ENCODE measurements at regions not wholly inside any gene's neighbourhood (a gene's known extent, or its start where the extent isn't known, plus 50 kb on each side); places are given as distances from the start of the nearest gene placed in this dataset.

DNA sequence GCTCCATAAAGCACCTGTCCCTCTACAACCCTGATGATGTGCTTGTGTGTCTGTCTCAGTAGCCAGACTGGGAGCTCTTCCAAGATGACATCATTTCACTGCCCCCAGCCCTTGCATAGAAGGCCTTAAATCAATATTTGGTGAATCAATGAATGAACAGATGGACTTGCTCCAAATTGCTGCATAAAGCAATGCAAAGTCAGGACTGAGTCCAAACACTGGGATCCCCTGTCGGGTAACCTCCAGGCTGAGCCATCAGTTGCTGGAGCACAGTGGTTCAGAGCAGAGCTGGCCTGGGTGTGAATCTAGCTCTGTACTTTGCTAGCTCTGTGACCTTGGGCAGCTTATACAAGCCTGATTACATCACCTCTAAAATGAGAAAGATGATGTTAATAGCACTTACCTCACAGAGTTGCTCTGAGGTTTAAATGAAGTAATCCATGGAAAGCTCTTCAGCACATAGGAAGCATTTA is 120.3 kb upstream of the VASH1 start:
- no peaks in the 10 kb centered on the region for H3K4me1 ChIP-seq (ENCODE audit: control insufficient read depth, extremely low read depth, insufficient read depth, low read length)
- TF ChIP-seq, protein P1, sequence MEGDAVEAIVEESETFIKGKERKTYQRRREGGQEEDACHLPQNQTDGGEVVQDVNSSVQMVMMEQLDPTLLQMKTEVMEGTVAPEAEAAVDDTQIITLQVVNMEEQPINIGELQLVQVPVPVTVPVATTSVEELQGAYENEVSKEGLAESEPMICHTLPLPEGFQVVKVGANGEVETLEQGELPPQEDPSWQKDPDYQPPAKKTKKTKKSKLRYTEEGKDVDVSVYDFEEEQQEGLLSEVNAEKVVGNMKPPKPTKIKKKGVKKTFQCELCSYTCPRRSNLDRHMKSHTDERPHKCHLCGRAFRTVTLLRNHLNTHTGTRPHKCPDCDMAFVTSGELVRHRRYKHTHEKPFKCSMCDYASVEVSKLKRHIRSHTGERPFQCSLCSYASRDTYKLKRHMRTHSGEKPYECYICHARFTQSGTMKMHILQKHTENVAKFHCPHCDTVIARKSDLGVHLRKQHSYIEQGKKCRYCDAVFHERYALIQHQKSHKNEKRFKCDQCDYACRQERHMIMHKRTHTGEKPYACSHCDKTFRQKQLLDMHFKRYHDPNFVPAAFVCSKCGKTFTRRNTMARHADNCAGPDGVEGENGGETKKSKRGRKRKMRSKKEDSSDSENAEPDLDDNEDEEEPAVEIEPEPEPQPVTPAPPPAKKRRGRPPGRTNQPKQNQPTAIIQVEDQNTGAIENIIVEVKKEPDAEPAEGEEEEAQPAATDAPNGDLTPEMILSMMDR (IDR thresholded peaks at IDR 0.05; ENCODE audit: extremely low read depth in 1 of 2, insufficient read depth in 1 of 2, low read depth in 1 of 2, low read length in 2 of 2), result no peak
- TF ChIP-seq, protein P2, sequence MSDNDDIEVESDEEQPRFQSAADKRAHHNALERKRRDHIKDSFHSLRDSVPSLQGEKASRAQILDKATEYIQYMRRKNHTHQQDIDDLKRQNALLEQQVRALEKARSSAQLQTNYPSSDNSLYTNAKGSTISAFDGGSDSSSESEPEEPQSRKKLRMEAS (IDR thresholded peaks at IDR 0.05; ENCODE audit: insufficient read depth, insufficient read length), result no peak
- H3K4me3 ChIP-seq (replicated peaks in 1 of 3; ENCODE audit: insufficient read depth in 1 of 3, low read depth in 1 of 3, low read length in 3 of 3), result no peak overlapping the region
- H3K27ac ChIP-seq (ENCODE audit: insufficient read depth, low read depth, low read length), result no peak overlapping the region
- BruUV-seq (replicated peaks), result no TSS peak
- ChIA-PET POLR2A (no interaction called here), CTCF (interaction anchor here (1.2 to 1.4 kb wide), 2 partner anchors 185 to 932 kb away, joined by 3 to 5 read pairs; no protein-coding TSS in a partner anchor)
- H3K79me2 ChIP-seq (ENCODE audit: control insufficient read depth, insufficient read depth, low read length), result no peaks in the 10 kb centered on the region
- FAIRE-seq (no peak), DNase-seq (ENCODE audit: low read depth, low spot score) (no peak)
- H3K9me1 ChIP-seq (replicated peaks; ENCODE audit: control insufficient read depth, extremely low read depth, insufficient read depth, low read length), result no peaks in the 10 kb centered on the region
- H3K36me3 ChIP-seq (ENCODE audit: control insufficient read depth in 2 of 2, extremely low read depth in 1 of 2, insufficient read depth in 2 of 2, low read length in 2 of 2), result no peaks in the 10 kb centered on the region
- H4K20me1 ChIP-seq (replicated peaks; ENCODE audit: control insufficient read depth, extremely low read depth, insufficient read depth, low read length), result no peaks in the 10 kb centered on the region
- H3K9ac ChIP-seq (replicated peaks; ENCODE audit: extremely low read depth, insufficient read depth, low read length), result no peak overlapping the region
- H3K9me3 ChIP-seq (replicated peaks; ENCODE audit: control insufficient read depth, insufficient read depth, low read length), result no peaks in the 10 kb centered on the region
- dilution Hi-C loops (cut with MboI; ENCODE audit: extremely low pct_ligation_motif_present, low sequenced_read_pairs), result no loop called here
- peaks cover 0 to 2% of the 10 kb centered on the region in 2 experiments for H3K27me3 ChIP-seq (ENCODE audit: control insufficient read depth in 2 of 2, insufficient read depth in 2 of 2, low read length in 2 of 2)
- no peak overlapping the region for H2AFZ ChIP-seq (ENCODE audit: low read depth, low read length)
- H3K4me2 ChIP-seq (ENCODE audit: insufficient read depth, low read length), result no peak overlapping the region
- intact Hi-C loops (cut with micrococcal nuclease), result no loop called here

DNA sequence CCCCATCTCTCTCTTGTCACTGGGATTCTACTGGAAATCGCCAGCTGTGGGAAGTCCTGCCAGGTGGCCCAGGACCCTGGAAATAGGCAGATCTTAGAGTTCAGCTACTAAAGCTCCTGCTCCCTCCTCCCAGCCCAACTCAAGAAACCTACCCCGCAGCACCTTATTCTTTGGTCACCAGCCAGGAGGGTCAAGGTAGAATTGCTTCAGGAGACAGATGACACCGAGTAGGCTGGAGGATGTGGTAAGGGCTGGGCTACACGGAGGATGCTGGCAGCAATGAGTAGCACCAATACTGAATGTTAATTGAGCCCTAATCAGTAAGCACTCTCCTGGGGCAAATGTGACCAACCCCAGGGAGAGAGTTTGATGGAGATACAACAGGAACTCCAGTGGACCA is 119.7 kb upstream of the VASH1 start:
- ChIA-PET POLR2A (no interaction called here), CTCF (interaction anchor here (1.2 to 1.4 kb wide), 2 partner anchors 186 to 932 kb away, joined by 3 to 5 read pairs; no protein-coding TSS in a partner anchor)
- H3K9me1 ChIP-seq (replicated peaks; ENCODE audit: control insufficient read depth, extremely low read depth, insufficient read depth, low read length), result no peaks in the 10 kb centered on the region
- peaks cover 0 to 2% of the 10 kb centered on the region in 2 experiments for H3K27me3 ChIP-seq (ENCODE audit: control insufficient read depth in 2 of 2, insufficient read depth in 2 of 2, low read length in 2 of 2)
- intact Hi-C loops (cut with micrococcal nuclease) (no loop called here), dilution Hi-C loops (cut with MboI; ENCODE audit: extremely low pct_ligation_motif_present, low sequenced_read_pairs) (no loop called here)
- no peak for FAIRE-seq
- BruUV-seq (replicated peaks), result no TSS peak
- H3K9me3 ChIP-seq (replicated peaks; ENCODE audit: control insufficient read depth, insufficient read depth, low read length), result no peaks in the 10 kb centered on the region
- DNase-seq (ENCODE audit: low read depth, low spot score), result no peak
- H3K4me3 ChIP-seq (replicated peaks in 1 of 3; ENCODE audit: insufficient read depth in 1 of 3, low read depth in 1 of 3, low read length in 3 of 3), result no peak overlapping the region
- H3K4me1 ChIP-seq (ENCODE audit: control insufficient read depth, extremely low read depth, insufficient read depth, low read length), result no peaks in the 10 kb centered on the region
- no peak overlapping the region for H2AFZ ChIP-seq (ENCODE audit: low read depth, low read length)
- no peak overlapping the region for H3K4me2 ChIP-seq (ENCODE audit: insufficient read depth, low read length)
- no peak overlapping the region for H3K27ac ChIP-seq (ENCODE audit: insufficient read depth, low read depth, low read length)
- H3K9ac ChIP-seq (replicated peaks; ENCODE audit: extremely low read depth, insufficient read depth, low read length), result no peak overlapping the region
- H3K79me2 ChIP-seq (ENCODE audit: control insufficient read depth, insufficient read depth, low read length), result no peaks in the 10 kb centered on the region
- TF ChIP-seq JUN (IDR thresholded peaks at IDR 0.05; ENCODE audit: borderline replicate concordance, insufficient read depth, insufficient read length, low read depth) (no peak), POLR2AphosphoS5 (IDR thresholded peaks at IDR 0.05; ENCODE audit: insufficient read depth, low read depth, low read length) (no peak), GATA2 (IDR thresholded peaks at IDR 0.05; ENCODE audit: insufficient read depth, insufficient read length, low read depth, low read length) (no peak), EZH2 (IDR thresholded peaks at IDR 0.05; ENCODE audit: borderline replicate concordance, low read depth, low read length, severe bottlenecking) (no peak), MYC (IDR thresholded peaks at IDR 0.05; ENCODE audit: low read depth, low read length) (no peak), FOS (IDR thresholded peaks at IDR 0.05; ENCODE audit: borderline replicate concordance, insufficient read depth, low read length) (no peak), POLR2A (IDR thresholded peaks at IDR 0.05; ENCODE audit: low read depth, low read length) (no peak)
- TF ChIP-seq, protein P2 (IDR thresholded peaks at IDR 0.05; ENCODE audit: insufficient read depth, insufficient read length), result no peak
- TF ChIP-seq, protein P1 (IDR thresholded peaks at IDR 0.05; ENCODE audit: extremely low read depth in 1 of 2, insufficient read depth in 1 of 2, low read depth in 1 of 2, low read length in 2 of 2), result no peak
- H4K20me1 ChIP-seq (replicated peaks; ENCODE audit: control insufficient read depth, extremely low read depth, insufficient read depth, low read length), result no peaks in the 10 kb centered on the region
- no peaks in the 10 kb centered on the region for H3K36me3 ChIP-seq (ENCODE audit: control insufficient read depth in 2 of 2, extremely low read depth in 1 of 2, insufficient read depth in 2 of 2, low read length in 2 of 2)
